ENCODE measurements at regions not wholly inside any gene's neighbourhood (a gene's known extent, or its start where the extent isn't known, plus 50 kb on each side); places are given as distances from the start of the nearest gene placed in this dataset.

GRCh38 chr3:94195381-94195780, 132.5 kb downstream of the NSUN3 start:
- H3K4me1 ChIP-seq = no peaks in the 10 kb centered on the region
- no peaks in the 10 kb centered on the region for H3K9me3 ChIP-seq
- no peak overlapping the region for H3K27ac ChIP-seq
- intact Hi-C loops (cut with DNase I; ENCODE audit: low total_unique reads) = no loop called here
- no peak overlapping the region for H3K4me3 ChIP-seq
- H3K36me3 ChIP-seq = no peaks in the 10 kb centered on the region
- DNase-seq = no peak
- no peaks in the 10 kb centered on the region for H3K27me3 ChIP-seq
- no peak for TF ChIP-seq POLR2A (IDR thresholded peaks at IDR 0.05)
- TF ChIP-seq CTCF (IDR thresholded peaks at IDR 0.05) = no peak

DNA sequence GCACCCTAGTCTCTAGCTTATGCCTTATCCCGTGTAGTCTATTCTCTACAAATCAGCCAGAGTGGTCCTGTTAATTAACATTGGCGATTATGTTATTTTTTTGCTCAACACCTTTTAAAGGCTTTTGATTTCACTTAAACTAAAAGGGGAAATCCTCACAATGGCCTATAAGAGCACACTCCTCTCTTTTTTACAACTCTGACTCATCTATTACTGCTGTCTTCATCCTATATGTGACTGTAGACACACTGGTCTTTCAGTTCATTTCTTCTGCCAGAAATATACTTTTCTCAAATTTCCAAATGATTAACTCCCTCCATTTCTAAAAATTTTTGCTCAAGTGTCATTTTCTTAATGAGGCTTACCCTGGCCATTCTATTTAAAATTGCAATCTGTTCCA, 143.4 kb downstream of the NSUN3 start:
- no peaks in the 10 kb centered on the region for H3K9me3 ChIP-seq
- H3K36me3 ChIP-seq = no peaks in the 10 kb centered on the region
- TF ChIP-seq POLR2A (IDR thresholded peaks at IDR 0.05) (no peak), CTCF (IDR thresholded peaks at IDR 0.05) (no peak)
- H3K4me1 ChIP-seq = no peaks in the 10 kb centered on the region
- H3K27me3 ChIP-seq = no peaks in the 10 kb centered on the region
- H3K4me3 ChIP-seq = no peak overlapping the region
- intact Hi-C loops (cut with DNase I; ENCODE audit: low total_unique reads) = no loop called here
- no peak for DNase-seq
- no peak overlapping the region for H3K27ac ChIP-seq

- intact Hi-C loops (cut with DNase I; ENCODE audit: low total_unique reads) = no loop called here
- TF ChIP-seq POLR2A (IDR thresholded peaks at IDR 0.05) (no peak), CTCF (IDR thresholded peaks at IDR 0.05) (no peak)
- Histone ChIP-seq H3K27ac (no peak overlapping the region), H3K4me1 (no peaks in the 10 kb centered on the region), H3K36me3 (no peaks in the 10 kb centered on the region), H3K4me3 (no peak overlapping the region), H3K9me3 (no peaks in the 10 kb centered on the region), H3K27me3 (no peaks in the 10 kb centered on the region)
- no peak for DNase-seq
Observed at GRCh38 chr3:94210256-94210655, 147.4 kb downstream of the NSUN3 start.

DNA sequence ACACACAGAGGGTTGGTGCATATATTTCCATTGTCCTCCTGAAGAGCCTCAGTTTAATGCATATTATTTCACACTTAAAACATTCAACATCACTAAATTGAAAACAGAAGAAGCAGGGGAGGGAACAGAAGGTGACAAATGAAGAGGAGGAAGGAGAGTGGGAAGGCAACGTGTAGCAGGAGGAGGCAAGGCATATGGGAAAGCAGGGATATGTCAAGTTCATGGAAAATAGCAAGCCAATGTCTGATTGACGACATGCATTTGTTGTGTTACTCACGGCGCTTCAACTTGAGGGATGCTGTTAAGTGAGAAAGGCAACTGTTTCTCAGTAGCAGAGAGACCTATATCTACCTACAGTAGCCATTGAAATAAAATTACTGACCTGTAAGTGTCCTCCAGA, 154.5 kb downstream of the NSUN3 start:
- Histone ChIP-seq H3K4me3 (no peak overlapping the region), H3K36me3 (no peaks in the 10 kb centered on the region), H3K4me1 (no peaks in the 10 kb centered on the region), H3K27ac (no peak overlapping the region), H3K9me3 (no peaks in the 10 kb centered on the region), H3K27me3 (no peaks in the 10 kb centered on the region)
- DNase-seq = no peak
- TF ChIP-seq POLR2A (IDR thresholded peaks at IDR 0.05) (no peak), CTCF (IDR thresholded peaks at IDR 0.05) (no peak)
- intact Hi-C loops (cut with DNase I; ENCODE audit: low total_unique reads) = no loop called here

DNA sequence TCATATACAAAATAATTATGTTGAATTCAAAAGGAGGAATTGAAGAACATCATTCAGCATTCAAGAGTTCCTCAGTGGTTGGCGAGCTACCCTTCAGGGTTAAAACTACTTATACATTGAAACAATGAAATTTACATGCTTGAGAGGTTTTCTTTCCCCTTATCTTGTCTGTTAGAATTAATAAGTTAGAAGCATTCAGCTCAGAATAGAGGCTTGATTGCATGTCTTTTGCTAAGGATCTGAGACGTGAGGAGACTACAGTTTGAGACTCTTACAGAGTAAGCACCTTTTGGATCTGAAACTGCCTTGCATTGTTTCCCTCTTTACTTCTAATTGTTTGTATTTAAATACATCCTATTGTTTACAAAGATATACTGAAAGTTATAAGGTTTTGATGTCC, 157.6 kb downstream of the NSUN3 start:
- no peak for DNase-seq
- no peak overlapping the region for H3K4me3 ChIP-seq
- no peak overlapping the region for H3K27ac ChIP-seq
- no peaks in the 10 kb centered on the region for H3K36me3 ChIP-seq
- intact Hi-C loops (cut with DNase I; ENCODE audit: low total_unique reads) = no loop called here
- no peaks in the 10 kb centered on the region for H3K27me3 ChIP-seq
- TF ChIP-seq CTCF (IDR thresholded peaks at IDR 0.05) (no peak), POLR2A (IDR thresholded peaks at IDR 0.05) (no peak)
- no peaks in the 10 kb centered on the region for H3K9me3 ChIP-seq
- H3K4me1 ChIP-seq = no peaks in the 10 kb centered on the region
